NCI-H1417 treated with DMSO at 0.1 percent for 48 hours (cell line): ENCODE measurements at regions not wholly inside any gene's neighbourhood (a gene's known extent, or its start where the extent isn't known, plus 50 kb on each side); places are given as distances from the start of the nearest gene placed in this dataset.
"Not testable (repeated sequence)": the region's sequence is repeated elsewhere in the genome, so short reads cannot be mapped to it uniquely, and the experiment has no call there.

Experiments used
- DNase-seq: peaks from one replicate; lab custom pipeline; 2025; lab: John Stamatoyannopoulos, UW

GRCh38 chr6:6724539-6725467, 136.3 kb downstream of the LY86 start:
- no peak for DNase-seq

DNA sequence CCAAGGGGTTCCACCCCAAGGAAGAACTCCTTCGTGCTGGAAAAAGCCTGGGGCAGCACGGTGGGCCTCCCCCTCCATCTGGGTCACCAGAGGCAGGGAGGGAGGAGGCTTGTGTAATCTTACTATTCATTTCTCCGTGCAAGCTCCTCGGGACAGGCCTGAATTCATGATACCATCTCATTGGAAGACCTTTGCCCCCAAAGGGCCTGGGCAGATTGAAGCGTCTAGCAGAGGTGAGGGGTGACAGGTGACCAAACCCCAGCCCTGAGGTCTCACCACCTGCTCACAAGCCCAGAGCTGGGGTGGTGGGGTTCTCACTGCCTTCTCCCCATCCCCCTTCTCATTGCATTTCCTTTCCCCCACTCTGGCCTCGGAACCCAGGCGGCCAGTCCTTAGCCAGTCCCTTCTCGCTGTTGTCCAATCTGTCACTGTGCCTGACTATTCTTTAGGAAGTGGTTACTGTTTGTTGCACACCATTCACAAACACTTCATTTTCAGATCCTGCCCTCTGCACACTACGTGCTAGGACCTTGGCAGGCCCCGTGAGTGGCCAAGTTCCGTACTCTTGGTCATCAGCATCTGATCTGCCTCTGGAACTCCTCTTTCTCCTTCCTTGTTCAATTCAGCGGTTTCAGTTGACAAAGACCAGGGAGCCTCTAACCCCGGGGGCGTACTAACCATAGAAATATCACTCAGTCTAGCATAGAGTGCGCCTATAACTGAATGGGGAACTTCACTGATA, 137.1 kb downstream of the LY86 start:
- DNase-seq: no peak

DNA sequence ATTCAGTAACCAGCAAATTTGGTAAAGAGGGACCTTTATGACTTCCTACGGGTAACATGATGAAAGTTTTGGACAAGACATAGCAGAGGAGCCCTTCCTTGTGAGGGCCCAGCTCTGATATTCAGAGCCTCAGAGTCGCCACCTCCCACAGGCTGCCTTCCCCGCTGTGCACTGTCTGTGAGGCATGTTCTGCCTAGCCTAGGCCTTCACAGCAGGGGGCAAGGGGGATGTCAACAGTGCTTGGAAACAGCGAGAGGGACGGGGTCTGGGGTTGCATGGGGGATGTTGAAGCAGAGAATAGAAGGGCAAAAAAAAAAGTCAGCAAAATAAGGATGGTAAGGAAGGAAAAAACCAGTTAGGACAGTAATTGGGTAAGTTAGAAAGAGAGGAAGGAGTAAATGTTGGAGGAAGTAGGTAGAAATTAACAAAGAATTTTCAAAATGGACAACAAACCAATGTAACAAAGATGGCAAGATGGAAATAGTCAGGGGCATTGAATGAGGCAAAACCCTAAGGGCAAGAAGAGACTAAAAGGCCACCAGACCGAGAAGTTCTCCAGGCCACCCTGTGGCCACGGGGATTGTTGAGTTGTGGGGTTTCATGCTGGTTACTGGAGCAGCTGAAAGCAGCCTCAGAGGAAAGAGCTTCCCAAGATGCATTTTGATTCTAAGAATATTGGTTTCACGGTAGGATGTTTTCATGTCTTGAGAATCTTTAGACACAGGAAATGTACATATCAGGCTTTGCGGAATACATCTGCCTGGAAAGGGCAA, 139.8 kb downstream of the LY86 start:
- DNase-seq: no peak

- DNase-seq: no peak
Observed at GRCh38 chr6:6729971-6730370, 141.5 kb downstream of the LY86 start.

DNA sequence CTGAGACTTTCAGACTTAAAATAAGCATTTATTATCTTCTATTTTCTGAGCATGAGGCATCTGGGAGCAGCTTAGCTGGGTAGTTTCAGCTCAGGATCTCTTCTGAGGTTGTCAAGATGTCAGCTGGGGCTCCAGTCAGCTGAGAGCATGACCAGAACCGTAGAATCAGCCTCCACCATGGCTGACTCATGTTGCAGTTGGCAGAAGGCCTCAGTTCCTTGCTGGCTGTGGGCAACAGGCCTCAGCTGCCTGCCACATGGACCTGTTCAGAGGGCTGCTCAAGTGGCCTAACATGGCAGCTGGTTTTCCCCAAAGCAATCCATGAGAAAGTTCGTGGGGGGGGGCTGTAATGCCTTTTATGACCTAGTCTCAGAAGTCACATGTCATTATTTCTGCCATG, 142.3 kb downstream of the LY86 start:
- DNase-seq: no peak

GRCh38 chr6:6734479-6735465, 146.3 kb downstream of the LY86 start:
- DNase-seq: no peak

- DNase-seq: no peak
Observed at GRCh38 chr6:6736791-6737654, 148.5 kb downstream of the LY86 start.

GRCh38 chr6:6737671-6738070, 149.2 kb downstream of the LY86 start:
- DNase-seq: no peak

GRCh38 chr6:6738108-6738507, 149.6 kb downstream of the LY86 start:
- no peak for DNase-seq

DNA sequence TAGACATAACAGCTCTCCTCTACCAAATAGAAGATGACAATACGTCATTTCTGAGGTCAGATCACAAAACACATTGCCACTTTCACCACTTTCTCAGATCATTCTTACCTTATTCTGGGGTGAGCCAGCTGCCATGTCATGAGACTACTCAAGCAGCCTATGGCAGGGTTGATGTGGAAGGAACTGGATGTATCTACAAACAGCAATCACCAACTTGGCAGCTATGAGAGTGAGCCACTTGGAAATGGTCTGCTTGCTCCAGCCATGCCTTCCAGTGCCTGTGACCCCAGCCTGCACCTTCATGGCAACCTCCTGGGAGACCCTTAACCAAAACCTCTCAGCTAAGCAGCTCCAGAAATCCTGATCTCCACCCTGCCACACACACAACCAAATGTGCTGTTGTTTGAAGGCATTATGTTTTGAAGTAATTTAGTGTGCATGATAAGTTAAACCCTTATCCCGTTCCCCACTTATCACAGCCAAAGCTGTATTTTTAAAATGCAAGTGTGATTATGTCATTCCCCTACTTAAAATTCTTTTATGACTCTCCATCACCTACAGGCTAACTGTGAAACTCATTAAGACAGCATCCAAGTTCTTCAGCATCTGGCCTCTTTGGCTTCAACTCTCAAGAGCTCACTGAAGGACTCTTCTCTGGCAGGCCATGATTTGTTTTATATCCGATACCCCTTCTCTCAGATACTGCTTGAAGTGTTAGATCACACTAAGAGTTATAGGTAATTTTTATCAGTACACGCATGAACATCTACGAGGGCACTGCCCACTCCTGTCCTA, 150.6 kb downstream of the LY86 start:
- DNase-seq: no peak

GRCh38 chr6:6740595-6740994, 152.1 kb downstream of the LY86 start:
- no peak for DNase-seq

DNA sequence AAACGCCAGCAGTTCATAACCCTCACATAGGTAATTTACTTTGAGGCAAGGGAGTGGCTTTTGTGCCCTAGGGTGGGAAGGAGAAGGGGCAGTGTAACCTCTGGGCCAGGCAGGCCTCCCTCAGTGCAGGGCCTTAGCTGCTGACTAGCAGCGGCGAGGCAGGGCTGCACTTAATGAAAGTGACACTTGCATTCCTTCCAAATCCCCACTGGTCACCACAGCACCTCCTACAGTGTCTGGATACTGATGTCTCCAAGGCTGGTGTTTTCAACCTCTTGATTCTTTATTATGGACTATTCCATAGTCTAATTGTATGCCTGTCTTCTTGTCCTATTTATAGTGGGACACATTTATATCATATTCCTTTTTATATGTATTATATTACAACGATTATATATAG, 152.7 kb downstream of the LY86 start:
- DNase-seq: no peak

DNA sequence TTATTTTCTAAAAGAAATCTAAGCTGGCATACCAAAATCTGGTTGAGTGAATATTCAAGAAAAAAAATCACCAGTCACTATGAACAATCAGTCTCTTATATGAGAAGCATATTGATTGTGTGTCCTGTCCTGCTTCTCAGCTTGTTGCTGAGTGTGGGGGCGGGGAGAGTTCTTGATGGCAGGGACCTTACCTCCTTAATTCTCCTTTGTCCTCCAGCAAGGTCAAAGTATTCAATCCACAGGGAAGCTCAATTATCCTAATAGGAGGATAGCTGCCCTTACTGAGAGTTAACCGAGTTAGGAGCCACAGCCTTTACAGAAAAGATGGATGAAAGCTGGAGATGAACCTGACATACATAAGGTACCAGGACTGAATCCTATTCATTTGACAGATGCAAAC, 154.0 kb downstream of the LY86 start:
- no peak for DNase-seq

GRCh38 chr6:6744551-6744950, 156.0 kb downstream of the LY86 start:
- DNase-seq: no peak

GRCh38 chr6:6745637-6746332, 157.3 kb downstream of the LY86 start:
- DNase-seq: not testable (repeated sequence)

GRCh38 chr6:6746333-6746969, 157.9 kb downstream of the LY86 start:
- no peak for DNase-seq

DNA sequence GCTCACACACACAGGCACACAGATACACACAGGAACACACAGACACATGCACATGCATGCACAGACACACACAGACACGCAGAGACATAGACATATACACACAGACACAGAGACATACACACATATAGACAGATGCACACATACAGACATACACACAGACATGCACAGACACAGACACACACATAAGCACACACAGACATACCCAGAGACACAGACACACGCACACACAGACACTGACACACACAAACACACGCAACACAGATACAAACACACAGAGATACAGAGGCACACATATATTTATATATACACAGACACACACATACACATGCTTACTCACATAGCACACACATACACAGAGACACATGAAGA, 158.4 kb downstream of the LY86 start:
- DNase-seq: no peak

DNA sequence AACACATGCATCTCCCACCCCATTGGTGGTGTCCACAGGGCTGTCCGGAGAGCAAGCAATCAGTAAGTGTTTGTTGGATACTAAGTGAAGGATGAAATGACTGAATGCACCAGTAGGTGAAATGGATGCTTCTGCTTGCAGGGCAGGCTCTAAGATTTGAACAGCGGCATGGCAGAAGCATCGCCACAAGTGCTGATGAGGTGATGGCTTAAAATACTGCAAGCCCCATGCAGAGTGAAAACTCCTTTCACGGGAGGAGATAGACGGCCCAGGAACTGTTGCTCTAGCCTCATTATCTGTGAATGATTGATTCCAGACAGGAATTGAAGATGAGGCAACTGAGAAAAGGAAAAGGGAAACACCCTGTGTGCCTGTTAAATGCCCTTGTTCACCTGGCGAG, 158.9 kb downstream of the LY86 start:
- DNase-seq: no peak
